GM18909 (cell line): ENCODE measurements at regions not wholly inside any gene's neighbourhood (a gene's known extent, or its start where the extent isn't known, plus 50 kb on each side); places are given as distances from the start of the nearest gene placed in this dataset.
"Not testable (repeated sequence)": the region's sequence is repeated elsewhere in the genome, so short reads cannot be mapped to it uniquely, and the experiment has no call there.

Experiments used
- ATAC-seq: cut with Tn5 transposase; IDR thresholded peaks from one replicate; pipeline ENCODE4 v1.9.1; 2021; ENCODE audit warnings: mild to moderate bottlenecking; ENCODE audit not compliant: unreplicated experiment, poor library complexity

- ATAC-seq, result not testable (repeated sequence)
These were observed 50.5 kb upstream of the THOC3 start for GRCh38 chr5:176018598-176018997.

GRCh38 chr5:176020852-176021251, 52.7 kb upstream of the THOC3 start:
- ATAC-seq, result not testable (repeated sequence)

- ATAC-seq, result not testable (repeated sequence)
These were observed 55.4 kb upstream of the THOC3 start for GRCh38 chr5:176023535-176023934.

GRCh38 chr5:176029445-176029844, 61.3 kb upstream of the THOC3 start:
- not testable (repeated sequence) for ATAC-seq

- not testable (repeated sequence) for ATAC-seq
These were observed 62.4 kb upstream of the THOC3 start for GRCh38 chr5:176030361-176031117.

- not testable (repeated sequence) for ATAC-seq
These were observed 63.0 kb upstream of the THOC3 start for GRCh38 chr5:176031118-176031510.

- ATAC-seq, result not testable (repeated sequence)
These were observed 65.1 kb upstream of the THOC3 start for GRCh38 chr5:176033186-176033585.

GRCh38 chr5:176034407-176035200, 66.5 kb upstream of the THOC3 start:
- not testable (repeated sequence) for ATAC-seq

- not testable (repeated sequence) for ATAC-seq
These were observed 67.1 kb upstream of the THOC3 start for GRCh38 chr5:176035201-176035530.

- not testable (repeated sequence) for ATAC-seq
These were observed 67.7 kb upstream of the THOC3 start for GRCh38 chr5:176035816-176036308.

- ATAC-seq, result not testable (repeated sequence)
These were observed 68.3 kb upstream of the THOC3 start for GRCh38 chr5:176036391-176036790.

- not testable (repeated sequence) for ATAC-seq
These were observed 69.1 kb upstream of the THOC3 start for GRCh38 chr5:176037190-176037589.

GRCh38 chr5:176040105-176040801, 72.1 kb upstream of the THOC3 start:
- not testable (repeated sequence) for ATAC-seq

GRCh38 chr5:176041248-176041994, 73.3 kb upstream of the THOC3 start:
- not testable (repeated sequence) for ATAC-seq

GRCh38 chr5:176042020-176042658, 74.0 kb upstream of the THOC3 start:
- ATAC-seq, result not testable (repeated sequence)

GRCh38 chr5:176043252-176043829, 75.2 kb upstream of the THOC3 start:
- not testable (repeated sequence) for ATAC-seq

- not testable (repeated sequence) for ATAC-seq
These were observed 75.9 kb upstream of the THOC3 start for GRCh38 chr5:176043986-176044385.

GRCh38 chr5:176044431-176044830, 76.3 kb upstream of the THOC3 start:
- not testable (repeated sequence) for ATAC-seq

- not testable (repeated sequence) for ATAC-seq
These were observed 77.3 kb upstream of the THOC3 start for GRCh38 chr5:176045442-176045841.
